ENCODE measurements at regions not wholly inside any gene's neighbourhood (a gene's known extent, or its start where the extent isn't known, plus 50 kb on each side); places are given as distances from the start of the nearest gene placed in this dataset.

GRCh38 chr6:126608681-126609080 lies 268.8 kb downstream of the CENPW start:
- DNase-seq: no peak

- DNase-seq: no peak
Observed at GRCh38 chr6:126614642-126615504, 275.0 kb downstream of the CENPW start.

GRCh38 chr6:126616866-126617265 lies 277.0 kb downstream of the CENPW start:
- no peak for DNase-seq

GRCh38 chr6:126618639-126619343 lies 278.9 kb downstream of the CENPW start:
- DNase-seq: no peak

- no peak for DNase-seq
Observed at GRCh38 chr6:126620719-126621118, 280.8 kb downstream of the CENPW start.

- peak; percentile 23 for DNase-seq
Observed at GRCh38 chr6:126625019-126625418, 285.1 kb downstream of the CENPW start.

- no peak for DNase-seq
Observed at GRCh38 chr6:126628125-126628524, 288.2 kb downstream of the CENPW start.

GRCh38 chr6:126631363-126631762 lies 291.4 kb downstream of the CENPW start:
- no peak for DNase-seq

GRCh38 chr6:126632271-126632670 lies 292.4 kb downstream of the CENPW start:
- no peak for DNase-seq

GRCh38 chr6:126633373-126633772 lies 293.5 kb downstream of the CENPW start:
- DNase-seq: no peak

GRCh38 chr6:126640356-126640755 lies 300.4 kb downstream of the CENPW start:
- DNase-seq: no peak

GRCh38 chr6:126640921-126641320 lies 301.0 kb downstream of the CENPW start:
- no peak for DNase-seq

- no peak for DNase-seq
Observed at GRCh38 chr6:126641641-126642040, 301.7 kb downstream of the CENPW start.

- no peak for DNase-seq
Observed at GRCh38 chr6:126643352-126643751, 303.4 kb downstream of the CENPW start.

- DNase-seq: no peak
Observed at GRCh38 chr6:126650931-126651330, 311.0 kb downstream of the CENPW start.

GRCh38 chr6:126657561-126658175 lies 317.8 kb downstream of the CENPW start:
- DNase-seq: peak; percentile 28

- DNase-seq: no peak
Observed at GRCh38 chr6:126660376-126660775, 320.5 kb downstream of the CENPW start.

GRCh38 chr6:126661646-126662045 lies 321.7 kb downstream of the CENPW start:
- DNase-seq: peak; percentile 77

GRCh38 chr6:126662966-126663365 lies 323.1 kb downstream of the CENPW start:
- DNase-seq: no peak

GRCh38 chr6:126664271-126664670 lies 324.4 kb downstream of the CENPW start:
- no peak for DNase-seq

GRCh38 chr6:126665551-126665950 lies 325.6 kb downstream of the CENPW start:
- no peak for DNase-seq

GRCh38 chr6:126667071-126667470 lies 327.2 kb downstream of the CENPW start:
- DNase-seq: no peak

- DNase-seq: no peak
Observed at GRCh38 chr6:126667728-126668127, 327.8 kb downstream of the CENPW start.

GRCh38 chr6:126672649-126673048 lies 332.7 kb downstream of the CENPW start:
- DNase-seq: no peak

Measured in EL (cell line).